ENCODE measurements at regions not wholly inside any gene's neighbourhood (a gene's known extent, or its start where the extent isn't known, plus 50 kb on each side); places are given as distances from the start of the nearest gene placed in this dataset.

DNA sequence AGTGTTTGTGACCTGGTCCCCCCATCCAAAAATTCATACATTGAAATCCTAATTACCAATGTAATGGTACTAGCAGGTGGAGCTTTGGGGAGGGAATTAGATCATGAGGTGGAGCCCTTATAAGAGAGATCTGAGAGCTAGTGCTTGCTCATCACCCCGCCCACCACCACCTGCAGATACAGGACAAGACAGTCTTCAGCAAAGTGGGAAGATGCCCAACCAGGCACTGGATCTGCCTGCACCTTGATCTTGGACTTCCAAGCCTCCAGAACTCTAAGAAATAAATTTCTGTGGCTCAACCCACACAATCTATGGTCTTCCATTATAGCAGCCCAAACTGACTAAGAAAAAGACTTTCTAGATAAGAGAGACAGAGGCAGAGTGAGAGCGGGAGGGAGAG, 343.4 kb downstream of the LRRIQ3 start:
- Histone ChIP-seq H2BK5ac (ENCODE audit: low read length) (no peak overlapping the region), H3K9ac (ENCODE audit: low read depth, low read length, poor library complexity) (no peak overlapping the region), H2BK15ac (ENCODE audit: low read length) (no peak overlapping the region), H2AK5ac (ENCODE audit: low read depth, low read length) (no peak overlapping the region), H3K9me3 (replicated peaks in 1 of 2; ENCODE audit: control insufficient read depth in 2 of 2, insufficient read depth in 1 of 2, low read depth in 1 of 2, low read length in 2 of 2) (no peaks in the 10 kb centered on the region), H3K4ac (ENCODE audit: low read length) (no peak overlapping the region), H2AFZ (ENCODE audit: low read length) (no peak overlapping the region), H3K14ac (ENCODE audit: low read length) (no peak overlapping the region), H3K27me3 (ENCODE audit: control insufficient read depth in 3 of 3, insufficient read depth in 3 of 3, low read depth in 1 of 3, low read length in 3 of 3) (no peaks in the 10 kb centered on the region), H3K27ac (replicated peaks; ENCODE audit: low read length) (no peak overlapping the region), H3K79me1 (ENCODE audit: low read depth, low read length) (no peaks in the 10 kb centered on the region), H4K91ac (ENCODE audit: low read depth, low read length, poor library complexity) (no peak overlapping the region), H3K4me2 (ENCODE audit: insufficient read depth, low read length, poor library complexity, severe bottlenecking) (no peak overlapping the region), H3K36me3 (replicated peaks in 1 of 2; ENCODE audit: control insufficient read depth in 2 of 2, insufficient read depth in 2 of 2, low read length in 2 of 2) (no peaks in the 10 kb centered on the region), H4K8ac (ENCODE audit: low read depth, low read length) (no peak overlapping the region), H3K4me1 (ENCODE audit: control insufficient read depth in 2 of 2, insufficient read depth in 1 of 2, low read depth in 1 of 2, low read length in 2 of 2) (no peaks in the 10 kb centered on the region), H3K4me3 (ENCODE audit: low read length in 2 of 2) (no peak overlapping the region), H2BK12ac (ENCODE audit: low read length) (no peak overlapping the region), H3K18ac (ENCODE audit: low read length) (no peak overlapping the region), H2BK120ac (ENCODE audit: low read depth, low read length) (no peak overlapping the region), H3K23ac (ENCODE audit: low read depth, low read length, poor library complexity) (no peak overlapping the region)
- no peak for DNase-seq (ENCODE audit: low spot score)
- WGBS, 2 donors (ENCODE audit: extremely low coverage in 2 of 2, insufficient read length in 2 of 2, insufficient replicate concordance in 1 of 2): no CpG with 5 or more reads among the region's 2 CpGs

DNA sequence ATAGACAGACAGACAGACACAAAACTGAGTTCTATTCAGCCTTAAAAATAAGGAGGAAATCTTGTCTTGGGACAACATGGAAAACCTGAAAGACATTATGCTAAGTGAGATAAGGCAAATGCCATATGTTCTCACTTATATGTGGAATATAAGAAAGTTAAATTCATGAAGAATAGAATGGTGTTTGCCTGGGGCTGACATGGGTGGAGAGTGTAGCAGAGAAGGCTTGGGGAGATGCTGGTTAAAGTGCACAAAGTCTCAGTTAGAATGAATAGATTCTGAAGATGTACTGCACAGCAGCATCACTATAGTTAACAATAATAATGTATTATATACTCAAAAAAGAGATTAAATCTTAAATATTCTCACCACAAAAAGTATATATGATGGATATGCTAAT, 355.5 kb downstream of the LRRIQ3 start:
- no peak overlapping the region for H2BK5ac ChIP-seq (ENCODE audit: low read length)
- no peak overlapping the region for H3K4ac ChIP-seq (ENCODE audit: low read length)
- no peaks in the 10 kb centered on the region for H3K36me3 ChIP-seq (replicated peaks in 1 of 2; ENCODE audit: control insufficient read depth in 2 of 2, insufficient read depth in 2 of 2, low read length in 2 of 2)
- DNase-seq (ENCODE audit: low spot score): no peak
- H2BK12ac ChIP-seq (ENCODE audit: low read length): no peak overlapping the region
- H4K91ac ChIP-seq (ENCODE audit: low read depth, low read length, poor library complexity): no peak overlapping the region
- H3K9me3 ChIP-seq (replicated peaks in 1 of 2; ENCODE audit: control insufficient read depth in 2 of 2, insufficient read depth in 1 of 2, low read depth in 1 of 2, low read length in 2 of 2): peaks cover 0 to 2% of the 10 kb centered on the region in 2 donors
- H2BK15ac ChIP-seq (ENCODE audit: low read length): no peak overlapping the region
- H2AFZ ChIP-seq (ENCODE audit: low read length): no peak overlapping the region
- H3K14ac ChIP-seq (ENCODE audit: low read length): no peak overlapping the region
- no peak overlapping the region for H3K4me2 ChIP-seq (ENCODE audit: insufficient read depth, low read length, poor library complexity, severe bottlenecking)
- no peak overlapping the region for H3K18ac ChIP-seq (ENCODE audit: low read length)
- no peak overlapping the region for H3K23ac ChIP-seq (ENCODE audit: low read depth, low read length, poor library complexity)
- no peak overlapping the region for H3K4me3 ChIP-seq (ENCODE audit: low read length in 2 of 2)
- H3K27me3 ChIP-seq (ENCODE audit: control insufficient read depth in 3 of 3, insufficient read depth in 3 of 3, low read depth in 1 of 3, low read length in 3 of 3): no peaks in the 10 kb centered on the region
- H3K4me1 ChIP-seq (ENCODE audit: control insufficient read depth in 2 of 2, insufficient read depth in 1 of 2, low read depth in 1 of 2, low read length in 2 of 2): no peaks in the 10 kb centered on the region
- H3K9ac ChIP-seq (ENCODE audit: low read depth, low read length, poor library complexity): no peak overlapping the region
- H4K8ac ChIP-seq (ENCODE audit: low read depth, low read length): no peak overlapping the region
- H3K27ac ChIP-seq (replicated peaks; ENCODE audit: low read length): no peak overlapping the region
- H2AK5ac ChIP-seq (ENCODE audit: low read depth, low read length): no peak overlapping the region
- H3K79me1 ChIP-seq (ENCODE audit: low read depth, low read length): no peaks in the 10 kb centered on the region
- no peak overlapping the region for H2BK120ac ChIP-seq (ENCODE audit: low read depth, low read length)

DNA sequence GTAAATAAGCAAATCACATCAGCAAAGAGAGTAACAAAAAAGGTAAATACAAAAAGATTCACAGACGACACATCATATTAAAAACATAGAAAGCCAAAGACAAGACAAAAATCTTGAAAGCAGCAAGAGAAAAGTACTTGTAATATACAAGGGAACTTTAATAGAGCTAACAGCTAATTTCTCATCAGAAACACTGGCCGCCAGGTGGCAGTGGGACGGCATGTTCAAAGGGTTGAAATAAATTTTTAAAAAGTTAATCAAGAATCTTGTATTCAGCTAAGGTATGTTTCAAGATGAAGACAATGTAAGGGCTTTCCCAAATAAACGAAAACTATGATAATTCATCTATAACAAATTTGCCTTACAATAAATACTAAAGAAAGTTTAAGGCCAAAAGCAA, 358.1 kb downstream of the LRRIQ3 start:
- H3K4me2 ChIP-seq (ENCODE audit: insufficient read depth, low read length, poor library complexity, severe bottlenecking): no peak overlapping the region
- H3K36me3 ChIP-seq (replicated peaks in 1 of 2; ENCODE audit: control insufficient read depth in 2 of 2, insufficient read depth in 2 of 2, low read length in 2 of 2): no peaks in the 10 kb centered on the region
- H3K18ac ChIP-seq (ENCODE audit: low read length): no peak overlapping the region
- no peak overlapping the region for H3K14ac ChIP-seq (ENCODE audit: low read length)
- peaks cover 0 to 2% of the 10 kb centered on the region in 2 donors for H3K9me3 ChIP-seq (replicated peaks in 1 of 2; ENCODE audit: control insufficient read depth in 2 of 2, insufficient read depth in 1 of 2, low read depth in 1 of 2, low read length in 2 of 2)
- no peak overlapping the region for H4K8ac ChIP-seq (ENCODE audit: low read depth, low read length)
- no peak overlapping the region for H4K91ac ChIP-seq (ENCODE audit: low read depth, low read length, poor library complexity)
- no peak overlapping the region for H2BK120ac ChIP-seq (ENCODE audit: low read depth, low read length)
- H2AFZ ChIP-seq (ENCODE audit: low read length): no peak overlapping the region
- no peaks in the 10 kb centered on the region for H3K79me1 ChIP-seq (ENCODE audit: low read depth, low read length)
- no peak overlapping the region for H3K27ac ChIP-seq (replicated peaks; ENCODE audit: low read length)
- no peak overlapping the region for H3K9ac ChIP-seq (ENCODE audit: low read depth, low read length, poor library complexity)
- no peak overlapping the region for H3K23ac ChIP-seq (ENCODE audit: low read depth, low read length, poor library complexity)
- H2AK5ac ChIP-seq (ENCODE audit: low read depth, low read length): no peak overlapping the region
- H3K4me3 ChIP-seq (ENCODE audit: low read length in 2 of 2): no peak overlapping the region
- H2BK5ac ChIP-seq (ENCODE audit: low read length): no peak overlapping the region
- no peak overlapping the region for H3K4ac ChIP-seq (ENCODE audit: low read length)
- no peak overlapping the region for H2BK15ac ChIP-seq (ENCODE audit: low read length)
- DNase-seq (ENCODE audit: low spot score): no peak
- H3K4me1 ChIP-seq (ENCODE audit: control insufficient read depth in 2 of 2, insufficient read depth in 1 of 2, low read depth in 1 of 2, low read length in 2 of 2): no peaks in the 10 kb centered on the region
- no CpG with 5 or more reads among the region's 4 CpGs for WGBS, 2 donors (ENCODE audit: extremely low coverage in 2 of 2, insufficient read length in 2 of 2, insufficient replicate concordance in 1 of 2)
- no peak overlapping the region for H2BK12ac ChIP-seq (ENCODE audit: low read length)
- no peaks in the 10 kb centered on the region for H3K27me3 ChIP-seq (ENCODE audit: control insufficient read depth in 3 of 3, insufficient read depth in 3 of 3, low read depth in 1 of 3, low read length in 3 of 3)

DNA sequence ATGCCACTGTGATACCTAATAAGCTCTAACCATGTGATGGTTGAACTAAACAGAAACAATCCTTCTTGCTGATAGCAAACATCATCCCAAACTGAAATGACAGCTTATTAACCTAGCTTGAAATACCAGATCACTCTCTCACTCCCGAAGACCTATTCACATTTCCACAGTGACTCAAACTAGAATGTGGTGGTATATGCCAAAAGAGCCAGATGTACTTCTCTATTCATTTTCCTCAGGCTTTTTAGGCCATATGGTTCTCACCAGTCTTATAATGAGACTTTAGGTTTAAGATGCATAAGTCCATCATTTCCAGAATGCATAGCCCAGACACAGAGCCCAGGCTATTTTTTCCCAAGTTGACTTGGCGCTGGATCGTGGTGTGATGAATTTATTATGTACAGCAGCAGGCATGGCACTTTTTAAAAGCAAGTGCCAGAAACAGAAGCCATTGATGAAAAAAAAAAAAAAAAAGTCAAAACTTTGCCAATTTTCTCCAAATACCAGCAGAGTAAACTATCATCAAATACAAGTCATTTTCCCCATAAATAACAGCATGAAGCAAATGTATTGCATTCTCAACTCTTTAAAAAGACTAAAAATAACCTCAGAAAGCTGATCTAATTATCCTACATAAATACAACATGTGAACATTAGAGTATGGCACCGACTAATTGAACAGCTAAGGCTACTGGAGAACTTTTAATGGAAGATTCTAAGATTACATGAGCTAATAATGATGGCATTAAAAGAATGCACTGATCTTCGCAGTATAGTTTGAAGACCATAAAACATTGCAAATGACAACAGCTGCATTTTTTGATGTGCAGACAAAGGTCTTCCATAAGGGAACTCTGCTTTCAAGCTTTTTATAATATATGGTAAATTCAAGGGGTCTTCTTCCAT, 365.4 kb downstream of the LRRIQ3 start:
- no peak overlapping the region for H3K4me3 ChIP-seq (ENCODE audit: low read length in 2 of 2)
- no peak overlapping the region for H2AFZ ChIP-seq (ENCODE audit: low read length)
- no CpG with 5 or more reads among the region's 5 CpGs for WGBS, 2 donors (ENCODE audit: extremely low coverage in 2 of 2, insufficient read length in 2 of 2, insufficient replicate concordance in 1 of 2)
- H3K27ac ChIP-seq (replicated peaks; ENCODE audit: low read length): no peak overlapping the region
- H2BK12ac ChIP-seq (ENCODE audit: low read length): no peak overlapping the region
- no peak overlapping the region for H2BK120ac ChIP-seq (ENCODE audit: low read depth, low read length)
- no peak overlapping the region for H3K18ac ChIP-seq (ENCODE audit: low read length)
- DNase-seq (ENCODE audit: low spot score): no peak
- H3K4me2 ChIP-seq (ENCODE audit: insufficient read depth, low read length, poor library complexity, severe bottlenecking): no peak overlapping the region
- no peak overlapping the region for H3K14ac ChIP-seq (ENCODE audit: low read length)
- H3K23ac ChIP-seq (ENCODE audit: low read depth, low read length, poor library complexity): no peak overlapping the region
- H3K36me3 ChIP-seq (replicated peaks in 1 of 2; ENCODE audit: control insufficient read depth in 2 of 2, insufficient read depth in 2 of 2, low read length in 2 of 2): no peaks in the 10 kb centered on the region
- no peaks in the 10 kb centered on the region for H3K79me1 ChIP-seq (ENCODE audit: low read depth, low read length)
- no peak overlapping the region for H4K8ac ChIP-seq (ENCODE audit: low read depth, low read length)
- H4K91ac ChIP-seq (ENCODE audit: low read depth, low read length, poor library complexity): no peak overlapping the region
- no peak overlapping the region for H2BK15ac ChIP-seq (ENCODE audit: low read length)
- H3K9me3 ChIP-seq (replicated peaks in 1 of 2; ENCODE audit: control insufficient read depth in 2 of 2, insufficient read depth in 1 of 2, low read depth in 1 of 2, low read length in 2 of 2): no peaks in the 10 kb centered on the region
- no peaks in the 10 kb centered on the region for H3K4me1 ChIP-seq (ENCODE audit: control insufficient read depth in 2 of 2, insufficient read depth in 1 of 2, low read depth in 1 of 2, low read length in 2 of 2)
- H3K27me3 ChIP-seq (ENCODE audit: control insufficient read depth in 3 of 3, insufficient read depth in 3 of 3, low read depth in 1 of 3, low read length in 3 of 3): no peaks in the 10 kb centered on the region
- H3K9ac ChIP-seq (ENCODE audit: low read depth, low read length, poor library complexity): no peak overlapping the region
- no peak overlapping the region for H2AK5ac ChIP-seq (ENCODE audit: low read depth, low read length)
- no peak overlapping the region for H3K4ac ChIP-seq (ENCODE audit: low read length)
- H2BK5ac ChIP-seq (ENCODE audit: low read length): no peak overlapping the region
